ENCODE measurements at regions not wholly inside any gene's neighbourhood (a gene's known extent, or its start where the extent isn't known, plus 50 kb on each side); places are given as distances from the start of the nearest gene placed in this dataset.

- Histone ChIP-seq H3K4me1 (ENCODE audit: insufficient read depth, low read length) (no peaks in the 10 kb centered on the region), H3K27ac (ENCODE audit: low read depth, low read length) (no peak overlapping the region), H3K27me3 (ENCODE audit: insufficient read depth, low read length) (no peaks in the 10 kb centered on the region), H3K36me3 (ENCODE audit: insufficient read depth, low read length) (no peaks in the 10 kb centered on the region), H3K4me3 (ENCODE audit: insufficient read depth, low read length) (no peak overlapping the region), H3K79me2 (ENCODE audit: insufficient read depth, low read length) (no peaks in the 10 kb centered on the region), H3K4me2 (ENCODE audit: insufficient read depth, low read length) (no peak overlapping the region), H3K9me3 (ENCODE audit: low read depth, low read length) (peaks cover 3% of the 10 kb centered on the region), H4K20me1 (ENCODE audit: insufficient read depth, low read length) (no peaks in the 10 kb centered on the region), H2AFZ (ENCODE audit: low read length) (no peak overlapping the region)
- no peak for TF ChIP-seq CTCF (IDR thresholded peaks at IDR 0.05; ENCODE audit: extremely low read depth, low read depth, low read length)
- no peak for DNase-seq (ENCODE audit: insufficient read length, low spot score, missing footprints)
These were observed 500.8 kb upstream of the PCDH20 start for GRCh38 chr13:61916483-61916882.

DNA sequence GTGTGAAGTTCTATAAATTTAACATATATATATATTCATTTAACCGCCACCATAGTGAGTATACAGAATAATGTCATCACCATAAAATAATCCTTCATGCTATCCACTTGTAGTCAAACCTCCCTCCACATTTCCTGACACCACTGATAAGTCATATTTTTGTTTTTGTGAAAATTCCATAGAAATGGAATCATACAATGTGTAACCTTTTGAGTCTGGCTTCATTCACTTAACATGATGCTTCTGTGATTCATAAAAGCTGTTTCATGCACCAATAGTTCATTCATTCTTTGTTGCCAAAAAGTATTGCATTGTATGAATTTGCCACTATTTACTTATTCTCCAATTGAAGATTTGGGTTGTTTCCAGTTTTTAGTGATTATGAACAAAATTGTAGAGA lies 497.5 kb upstream of the PCDH20 start:
- no peak for TF ChIP-seq CTCF (IDR thresholded peaks at IDR 0.05; ENCODE audit: extremely low read depth, low read depth, low read length)
- DNase-seq (ENCODE audit: insufficient read length, low spot score, missing footprints) = no peak
- Histone ChIP-seq H3K27me3 (ENCODE audit: insufficient read depth, low read length) (no peaks in the 10 kb centered on the region), H3K9me3 (ENCODE audit: low read depth, low read length) (peaks cover 3% of the 10 kb centered on the region), H3K27ac (ENCODE audit: low read depth, low read length) (no peak overlapping the region), H3K36me3 (ENCODE audit: insufficient read depth, low read length) (no peaks in the 10 kb centered on the region), H2AFZ (ENCODE audit: low read length) (no peak overlapping the region), H3K4me3 (ENCODE audit: insufficient read depth, low read length) (no peak overlapping the region), H3K4me2 (ENCODE audit: insufficient read depth, low read length) (no peak overlapping the region), H3K79me2 (ENCODE audit: insufficient read depth, low read length) (no peaks in the 10 kb centered on the region), H4K20me1 (ENCODE audit: insufficient read depth, low read length) (no peaks in the 10 kb centered on the region), H3K4me1 (ENCODE audit: insufficient read depth, low read length) (no peaks in the 10 kb centered on the region)

DNA sequence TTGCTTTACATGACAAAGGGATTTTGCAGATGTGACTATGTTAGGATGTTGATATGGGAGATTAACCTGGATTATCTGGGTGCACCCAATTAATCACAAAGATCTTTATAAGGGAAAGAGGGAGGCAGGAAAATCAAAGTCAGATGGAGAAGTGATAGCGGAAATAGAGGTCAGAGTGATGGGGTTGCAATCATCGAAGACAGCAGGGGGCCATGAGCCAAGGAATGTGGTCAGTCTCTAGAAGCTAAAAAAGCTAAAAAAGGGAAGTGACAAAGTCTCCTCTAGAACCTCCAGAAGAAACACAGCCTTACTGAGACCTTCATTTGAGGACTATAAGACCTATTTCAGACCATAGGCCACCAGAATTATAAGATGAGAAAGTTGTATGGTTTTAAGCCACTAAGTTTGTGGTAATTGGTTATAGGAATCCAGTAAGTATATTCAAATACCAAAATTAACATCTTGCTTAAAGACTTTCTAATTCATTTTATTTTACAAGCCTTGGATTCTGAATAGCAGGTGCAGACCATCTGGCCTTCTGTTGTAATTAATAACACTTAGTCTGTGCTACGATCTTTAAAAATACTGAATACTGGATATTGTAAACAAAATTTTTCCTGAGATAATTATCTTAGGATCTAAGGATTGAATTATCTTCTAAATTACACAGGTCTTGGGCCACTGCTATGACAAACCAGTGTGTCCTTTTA lies 493.4 kb upstream of the PCDH20 start:
- TF ChIP-seq CTCF (IDR thresholded peaks at IDR 0.05; ENCODE audit: extremely low read depth, low read depth, low read length) = no peak
- Histone ChIP-seq H3K4me2 (ENCODE audit: insufficient read depth, low read length) (no peak overlapping the region), H3K36me3 (ENCODE audit: insufficient read depth, low read length) (no peaks in the 10 kb centered on the region), H3K79me2 (ENCODE audit: insufficient read depth, low read length) (no peaks in the 10 kb centered on the region), H3K4me3 (ENCODE audit: insufficient read depth, low read length) (no peak overlapping the region), H3K9me3 (ENCODE audit: low read depth, low read length) (peaks cover under 1% of the 10 kb centered on the region), H3K4me1 (ENCODE audit: insufficient read depth, low read length) (no peaks in the 10 kb centered on the region), H3K27ac (ENCODE audit: low read depth, low read length) (no peak overlapping the region), H4K20me1 (ENCODE audit: insufficient read depth, low read length) (no peaks in the 10 kb centered on the region), H2AFZ (ENCODE audit: low read length) (no peak overlapping the region), H3K27me3 (ENCODE audit: insufficient read depth, low read length) (no peaks in the 10 kb centered on the region)
- no peak for DNase-seq (ENCODE audit: insufficient read length, low spot score, missing footprints)

DNA sequence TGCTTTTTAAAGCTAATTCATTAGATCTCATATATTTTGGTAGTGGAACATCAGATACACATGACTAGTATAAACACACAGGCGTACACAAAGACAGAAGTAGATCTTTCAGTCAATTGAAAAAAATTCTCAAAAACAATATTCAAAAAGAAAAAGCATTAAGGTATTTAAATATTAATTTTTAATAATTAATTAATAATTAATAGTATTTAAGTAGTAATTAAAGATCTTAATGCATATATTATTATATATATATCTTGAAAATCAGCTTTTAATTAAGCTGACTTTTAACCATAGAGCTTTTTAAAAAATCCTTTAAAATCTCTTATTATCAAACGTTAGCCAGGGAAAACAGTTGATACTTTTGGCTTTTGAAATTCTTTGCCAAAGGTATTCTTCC lies 489.4 kb upstream of the PCDH20 start:
- H3K4me3 ChIP-seq (ENCODE audit: insufficient read depth, low read length) = no peak overlapping the region
- peaks cover 2% of the 10 kb centered on the region for H3K9me3 ChIP-seq (ENCODE audit: low read depth, low read length)
- H4K20me1 ChIP-seq (ENCODE audit: insufficient read depth, low read length) = no peaks in the 10 kb centered on the region
- H3K4me1 ChIP-seq (ENCODE audit: insufficient read depth, low read length) = no peaks in the 10 kb centered on the region
- no peak overlapping the region for H3K27ac ChIP-seq (ENCODE audit: low read depth, low read length)
- no peak overlapping the region for H2AFZ ChIP-seq (ENCODE audit: low read length)
- no peak for DNase-seq (ENCODE audit: insufficient read length, low spot score, missing footprints)
- H3K27me3 ChIP-seq (ENCODE audit: insufficient read depth, low read length) = no peaks in the 10 kb centered on the region
- no peaks in the 10 kb centered on the region for H3K36me3 ChIP-seq (ENCODE audit: insufficient read depth, low read length)
- H3K4me2 ChIP-seq (ENCODE audit: insufficient read depth, low read length) = no peak overlapping the region
- no peaks in the 10 kb centered on the region for H3K79me2 ChIP-seq (ENCODE audit: insufficient read depth, low read length)
- TF ChIP-seq CTCF (IDR thresholded peaks at IDR 0.05; ENCODE audit: extremely low read depth, low read depth, low read length) = no peak

Data from osteoblast (primary cell).